ENCODE measurements at regions not wholly inside any gene's neighbourhood (a gene's known extent, or its start where the extent isn't known, plus 50 kb on each side); places are given as distances from the start of the nearest gene placed in this dataset.

DNA sequence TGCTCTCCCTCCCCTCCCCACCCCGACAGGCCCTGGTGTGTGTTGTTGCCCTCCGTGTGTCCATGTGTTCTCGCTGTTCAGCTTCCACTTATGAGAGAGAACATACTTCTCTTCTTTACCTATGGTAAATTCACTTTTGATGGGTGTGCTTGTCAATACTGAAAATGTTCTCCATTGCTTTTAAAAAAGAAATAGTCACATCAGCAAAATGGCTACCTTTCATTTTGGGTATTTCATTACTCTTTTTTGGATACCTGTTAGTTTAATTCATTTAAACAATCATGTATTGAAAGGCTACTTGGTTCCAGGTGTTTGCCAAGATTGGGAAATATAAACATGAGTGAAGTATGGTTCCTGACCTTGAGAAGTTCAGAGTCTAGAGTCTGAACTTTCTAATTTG lies 107.4 kb upstream of the PITX2 start:
- Histone ChIP-seq H3K4me1 (ENCODE audit: control insufficient read depth, low read depth, low read length) (no peaks in the 10 kb centered on the region), H3K9ac (ENCODE audit: low read length) (no peak overlapping the region), H3K27ac (ENCODE audit: low read length) (no peak overlapping the region), H3K36me3 (ENCODE audit: control insufficient read depth, low read depth, low read length) (no peaks in the 10 kb centered on the region), H3K9me3 (ENCODE audit: control insufficient read depth, low read depth, low read length) (no peaks in the 10 kb centered on the region), H3K27me3 (ENCODE audit: control insufficient read depth, insufficient read depth, low read length) (no peaks in the 10 kb centered on the region), H3K4me3 (ENCODE audit: low read length) (no peak overlapping the region)

DNA sequence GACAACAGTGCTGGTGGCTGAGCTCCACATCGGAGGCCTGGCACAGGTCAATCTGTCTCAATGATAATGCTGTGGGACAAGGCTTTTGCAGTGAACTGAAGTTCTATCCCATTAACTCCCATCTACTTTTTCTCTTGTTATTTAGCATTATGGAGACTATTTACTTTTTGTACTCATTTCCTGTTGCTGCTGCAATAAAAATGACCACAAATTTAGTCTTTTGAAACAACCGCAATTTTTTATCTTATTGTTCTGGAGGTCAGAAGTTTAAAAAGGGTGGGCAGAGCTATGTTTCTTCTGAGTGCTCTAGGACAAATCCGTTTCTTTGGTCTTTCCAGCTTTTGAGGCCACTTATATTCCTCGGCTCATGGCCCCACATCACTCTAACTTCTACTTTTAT lies 111.0 kb upstream of the PITX2 start:
- Histone ChIP-seq H3K4me3 (ENCODE audit: low read length) (no peak overlapping the region), H3K9me3 (ENCODE audit: control insufficient read depth, low read depth, low read length) (no peaks in the 10 kb centered on the region), H3K9ac (ENCODE audit: low read length) (no peak overlapping the region), H3K36me3 (ENCODE audit: control insufficient read depth, low read depth, low read length) (no peaks in the 10 kb centered on the region), H3K27ac (ENCODE audit: low read length) (no peak overlapping the region), H3K4me1 (ENCODE audit: control insufficient read depth, low read depth, low read length) (no peaks in the 10 kb centered on the region), H3K27me3 (ENCODE audit: control insufficient read depth, insufficient read depth, low read length) (no peaks in the 10 kb centered on the region)

DNA sequence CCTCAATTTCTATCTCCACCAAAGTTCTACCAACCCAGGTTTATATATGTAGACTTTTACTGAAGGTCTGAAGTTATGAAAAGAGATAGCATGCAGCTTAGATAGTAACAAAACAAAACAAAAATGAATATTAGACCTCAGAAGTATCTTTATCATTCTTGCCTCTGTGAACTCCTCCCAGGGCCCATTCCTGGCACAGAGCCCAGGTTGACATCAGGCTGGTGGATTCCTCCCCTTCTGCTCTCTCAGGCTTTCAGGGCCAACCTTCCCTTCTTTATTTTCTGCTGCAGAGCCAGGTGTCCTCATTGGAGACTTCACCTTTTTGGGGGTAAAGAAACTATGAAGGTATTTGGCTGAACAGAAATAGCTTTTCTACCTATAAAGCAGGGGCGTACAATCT lies 112.8 kb upstream of the PITX2 start:
- no peaks in the 10 kb centered on the region for H3K9me3 ChIP-seq (ENCODE audit: control insufficient read depth, low read depth, low read length)
- no peak overlapping the region for H3K27ac ChIP-seq (ENCODE audit: low read length)
- H3K36me3 ChIP-seq (ENCODE audit: control insufficient read depth, low read depth, low read length), result no peaks in the 10 kb centered on the region
- H3K27me3 ChIP-seq (ENCODE audit: control insufficient read depth, insufficient read depth, low read length), result no peaks in the 10 kb centered on the region
- H3K4me3 ChIP-seq (ENCODE audit: low read length), result no peak overlapping the region
- no peaks in the 10 kb centered on the region for H3K4me1 ChIP-seq (ENCODE audit: control insufficient read depth, low read depth, low read length)
- H3K9ac ChIP-seq (ENCODE audit: low read length), result no peak overlapping the region

DNA sequence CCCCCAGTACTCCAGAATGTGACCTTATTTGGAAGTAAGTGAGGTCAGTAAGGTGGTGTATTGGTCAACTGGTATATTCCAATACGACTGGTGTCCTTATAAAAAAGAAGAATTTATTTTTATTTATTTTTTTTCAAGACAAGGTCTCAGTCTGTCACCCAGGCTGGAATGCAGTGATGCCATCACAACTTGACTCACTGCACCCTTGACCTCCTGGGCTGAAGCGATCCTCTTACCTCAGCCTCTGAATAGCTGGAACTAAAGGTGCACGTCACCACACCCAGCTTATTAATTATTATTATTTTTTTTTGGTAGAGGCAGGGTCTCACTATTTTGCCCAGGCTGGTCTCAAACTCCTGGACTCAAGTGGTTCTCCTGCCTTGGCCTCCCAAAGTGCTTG lies 115.1 kb upstream of the PITX2 start:
- no peaks in the 10 kb centered on the region for H3K36me3 ChIP-seq (ENCODE audit: control insufficient read depth, low read depth, low read length)
- H3K9me3 ChIP-seq (ENCODE audit: control insufficient read depth, low read depth, low read length), result no peaks in the 10 kb centered on the region
- no peak overlapping the region for H3K4me3 ChIP-seq (ENCODE audit: low read length)
- no peaks in the 10 kb centered on the region for H3K4me1 ChIP-seq (ENCODE audit: control insufficient read depth, low read depth, low read length)
- no peaks in the 10 kb centered on the region for H3K27me3 ChIP-seq (ENCODE audit: control insufficient read depth, insufficient read depth, low read length)
- no peak overlapping the region for H3K27ac ChIP-seq (ENCODE audit: low read length)
- no peak overlapping the region for H3K9ac ChIP-seq (ENCODE audit: low read length)

DNA sequence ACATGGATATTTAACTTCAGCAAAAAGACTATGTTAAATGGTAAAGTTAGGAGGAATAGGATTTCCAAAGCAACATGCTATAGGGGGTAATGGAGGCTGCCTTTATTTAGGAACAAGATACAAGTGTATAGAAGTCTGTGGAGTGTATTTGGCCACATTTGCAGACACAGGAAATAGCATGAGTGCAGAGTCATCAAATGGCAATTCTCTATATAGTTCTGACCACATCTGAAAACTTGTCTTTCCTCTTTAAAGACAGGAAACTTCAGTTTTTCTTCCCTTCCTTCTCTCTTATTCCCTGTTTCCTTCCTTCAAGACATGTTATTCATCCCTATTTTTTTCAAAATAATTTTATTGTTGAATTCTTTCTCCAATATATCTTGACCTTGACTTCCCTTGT lies 119.3 kb upstream of the PITX2 start:
- no peaks in the 10 kb centered on the region for H3K4me1 ChIP-seq (ENCODE audit: control insufficient read depth, low read depth, low read length)
- H3K9me3 ChIP-seq (ENCODE audit: control insufficient read depth, low read depth, low read length), result no peaks in the 10 kb centered on the region
- H3K36me3 ChIP-seq (ENCODE audit: control insufficient read depth, low read depth, low read length), result no peaks in the 10 kb centered on the region
- H3K9ac ChIP-seq (ENCODE audit: low read length), result no peak overlapping the region
- H3K27me3 ChIP-seq (ENCODE audit: control insufficient read depth, insufficient read depth, low read length), result no peaks in the 10 kb centered on the region
- no peak overlapping the region for H3K4me3 ChIP-seq (ENCODE audit: low read length)
- no peak overlapping the region for H3K27ac ChIP-seq (ENCODE audit: low read length)

DNA sequence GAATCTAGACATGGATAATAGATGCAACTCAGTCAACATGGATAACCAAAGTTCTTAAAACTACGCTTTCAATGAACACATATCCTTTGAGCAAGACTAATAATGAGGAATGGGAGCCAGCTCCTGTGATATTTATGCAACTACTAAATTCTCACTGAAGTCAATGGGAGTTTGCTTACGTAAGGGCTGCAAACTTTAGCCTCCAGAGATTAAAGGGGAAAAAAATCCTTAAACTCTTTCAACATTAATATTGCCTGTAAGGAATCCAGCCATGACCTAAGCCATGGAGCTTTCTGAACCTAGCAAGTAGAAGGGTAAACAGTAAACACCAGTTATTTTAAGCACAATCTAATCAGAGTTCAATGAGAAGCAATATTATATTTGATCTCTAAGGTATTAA lies 125.2 kb upstream of the PITX2 start:
- Histone ChIP-seq H3K27me3 (ENCODE audit: control insufficient read depth, insufficient read depth, low read length) (no peaks in the 10 kb centered on the region), H3K9me3 (ENCODE audit: control insufficient read depth, low read depth, low read length) (no peaks in the 10 kb centered on the region), H3K27ac (ENCODE audit: low read length) (no peak overlapping the region), H3K4me1 (ENCODE audit: control insufficient read depth, low read depth, low read length) (no peaks in the 10 kb centered on the region), H3K9ac (ENCODE audit: low read length) (no peak overlapping the region), H3K4me3 (ENCODE audit: low read length) (no peak overlapping the region), H3K36me3 (ENCODE audit: control insufficient read depth, low read depth, low read length) (no peaks in the 10 kb centered on the region)

DNA sequence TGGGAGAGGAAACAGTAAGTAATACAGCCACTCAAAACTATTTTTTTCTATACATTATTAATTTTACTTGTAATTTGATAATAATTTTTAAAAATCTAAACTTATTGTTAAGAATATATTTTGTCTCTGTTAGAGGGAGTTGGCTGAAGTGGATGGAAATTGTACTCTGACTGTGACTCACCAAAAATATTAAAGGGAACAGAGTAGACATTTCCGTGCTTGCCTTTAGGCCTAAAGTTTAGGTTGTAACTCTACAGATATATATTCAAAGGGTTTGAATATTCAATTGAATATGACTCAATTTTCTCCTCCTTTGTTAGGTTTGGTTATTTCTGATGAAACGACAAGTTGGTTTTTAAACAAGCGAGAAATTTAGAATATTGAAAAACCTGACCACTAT lies 128.3 kb upstream of the PITX2 start:
- no peaks in the 10 kb centered on the region for H3K36me3 ChIP-seq (ENCODE audit: control insufficient read depth, low read depth, low read length)

DNA sequence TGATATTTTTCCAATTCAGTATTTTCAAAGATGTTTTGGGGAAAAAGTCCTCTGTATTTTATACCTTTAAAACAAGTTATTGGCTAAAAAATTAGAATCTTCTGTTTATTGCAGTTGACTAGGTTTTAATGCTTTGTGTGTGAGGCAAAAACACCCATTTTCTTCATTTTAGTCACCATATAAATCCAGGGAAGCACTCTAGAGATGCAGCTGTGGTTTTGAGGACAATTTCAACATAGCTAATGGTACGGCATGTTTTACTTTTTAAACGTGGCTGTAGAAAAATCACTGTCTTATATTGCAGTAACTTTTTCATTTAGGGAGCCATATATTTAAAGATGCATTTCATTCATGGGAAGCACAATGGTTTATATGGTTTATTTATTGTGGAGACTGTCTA lies 129.1 kb upstream of the PITX2 start:
- no peaks in the 10 kb centered on the region for H3K4me1 ChIP-seq (ENCODE audit: control insufficient read depth, low read depth, low read length)
- no peaks in the 10 kb centered on the region for H3K36me3 ChIP-seq (ENCODE audit: control insufficient read depth, low read depth, low read length)
- no peaks in the 10 kb centered on the region for H3K27me3 ChIP-seq (ENCODE audit: control insufficient read depth, insufficient read depth, low read length)

More for the DNA sequence above, 128.3 kb upstream of the PITX2 start:
- no peak overlapping the region for H3K4me3 ChIP-seq (ENCODE audit: low read length)
- no peaks in the 10 kb centered on the region for H3K27me3 ChIP-seq (ENCODE audit: control insufficient read depth, insufficient read depth, low read length)
- no peak overlapping the region for H3K27ac ChIP-seq (ENCODE audit: low read length)
- no peak overlapping the region for H3K9ac ChIP-seq (ENCODE audit: low read length)
- no peaks in the 10 kb centered on the region for H3K9me3 ChIP-seq (ENCODE audit: control insufficient read depth, low read depth, low read length)
- H3K4me1 ChIP-seq (ENCODE audit: control insufficient read depth, low read depth, low read length), result no peaks in the 10 kb centered on the region

DNA sequence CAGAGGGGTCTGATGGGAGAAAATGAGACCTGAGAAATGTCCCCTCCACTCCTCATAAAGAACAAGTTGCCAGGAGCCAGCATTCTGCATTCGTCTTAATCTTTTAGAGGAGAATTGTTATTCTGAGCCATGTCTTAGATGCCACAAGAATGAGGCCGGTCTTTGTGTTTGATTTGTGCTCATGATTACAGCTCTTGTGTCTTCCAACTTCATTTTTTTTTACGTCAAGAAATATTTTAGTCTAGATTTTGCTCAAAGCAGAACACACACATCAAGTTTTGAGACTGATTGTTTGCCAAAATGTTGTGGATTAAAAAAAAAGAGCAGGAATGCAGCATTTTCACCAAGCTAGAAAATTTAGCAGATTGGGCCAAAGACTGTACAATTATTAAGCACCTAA lies 130.6 kb upstream of the PITX2 start:
- Histone ChIP-seq H3K27me3 (ENCODE audit: control insufficient read depth, insufficient read depth, low read length) (no peaks in the 10 kb centered on the region), H3K36me3 (ENCODE audit: control insufficient read depth, low read depth, low read length) (no peaks in the 10 kb centered on the region), H3K4me1 (ENCODE audit: control insufficient read depth, low read depth, low read length) (no peaks in the 10 kb centered on the region), H3K27ac (ENCODE audit: low read length) (no peak overlapping the region), H3K9ac (ENCODE audit: low read length) (no peak overlapping the region), H3K4me3 (ENCODE audit: low read length) (no peak overlapping the region), H3K9me3 (ENCODE audit: control insufficient read depth, low read depth, low read length) (no peaks in the 10 kb centered on the region)

More for the DNA sequence above, 129.1 kb upstream of the PITX2 start:
- no peaks in the 10 kb centered on the region for H3K9me3 ChIP-seq (ENCODE audit: control insufficient read depth, low read depth, low read length)
- H3K27ac ChIP-seq (ENCODE audit: low read length), result no peak overlapping the region
- no peak overlapping the region for H3K4me3 ChIP-seq (ENCODE audit: low read length)
- no peak overlapping the region for H3K9ac ChIP-seq (ENCODE audit: low read length)

DNA sequence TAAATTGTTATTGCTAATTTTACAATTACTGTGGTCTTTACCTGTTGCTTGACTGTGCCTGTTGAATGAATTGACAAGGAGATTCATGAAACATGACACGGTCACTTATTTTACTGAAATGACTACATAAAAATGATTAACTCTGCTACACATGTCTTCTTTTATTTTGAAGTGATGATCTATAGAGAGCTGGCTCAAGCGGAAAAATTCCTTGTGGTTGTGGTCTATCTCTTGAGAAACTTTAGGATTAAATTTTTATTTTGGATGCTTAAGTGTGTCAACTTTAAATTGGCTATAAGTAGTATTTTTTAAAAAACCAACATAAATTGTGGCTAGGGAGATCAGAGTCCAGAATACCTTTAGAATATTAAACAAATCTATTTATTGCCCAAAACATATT lies 131.8 kb upstream of the PITX2 start:
- H3K9me3 ChIP-seq (ENCODE audit: control insufficient read depth, low read depth, low read length), result no peaks in the 10 kb centered on the region
- no peaks in the 10 kb centered on the region for H3K4me1 ChIP-seq (ENCODE audit: control insufficient read depth, low read depth, low read length)
- no peak overlapping the region for H3K9ac ChIP-seq (ENCODE audit: low read length)
- no peaks in the 10 kb centered on the region for H3K36me3 ChIP-seq (ENCODE audit: control insufficient read depth, low read depth, low read length)
- no peaks in the 10 kb centered on the region for H3K27me3 ChIP-seq (ENCODE audit: control insufficient read depth, insufficient read depth, low read length)
- no peak overlapping the region for H3K27ac ChIP-seq (ENCODE audit: low read length)
- no peak overlapping the region for H3K4me3 ChIP-seq (ENCODE audit: low read length)

DNA sequence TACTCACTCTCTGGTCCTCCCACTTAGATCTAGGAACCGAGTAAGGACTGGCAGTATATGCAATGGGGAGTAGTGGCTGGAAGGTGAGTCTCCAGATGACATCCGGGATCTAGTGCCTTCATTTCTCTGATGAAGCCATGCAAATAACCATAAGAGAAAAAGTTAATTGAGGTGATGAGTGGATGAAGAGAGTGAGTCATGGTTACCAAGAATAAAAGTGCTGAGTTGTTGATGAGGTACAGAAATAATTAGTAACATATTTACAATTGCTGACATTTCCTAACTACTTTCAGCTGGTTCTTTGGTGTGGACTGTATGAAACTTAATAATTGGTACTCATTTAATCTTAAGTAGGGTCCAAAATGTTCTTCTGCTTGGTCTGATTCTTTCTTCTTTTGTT lies 146.7 kb upstream of the PITX2 start:
- Histone ChIP-seq H3K27ac (ENCODE audit: low read length) (no peak overlapping the region), H3K4me3 (ENCODE audit: low read length) (no peak overlapping the region), H3K4me1 (ENCODE audit: control insufficient read depth, low read depth, low read length) (no peaks in the 10 kb centered on the region), H3K9me3 (ENCODE audit: control insufficient read depth, low read depth, low read length) (no peaks in the 10 kb centered on the region), H3K36me3 (ENCODE audit: control insufficient read depth, low read depth, low read length) (no peaks in the 10 kb centered on the region), H3K27me3 (ENCODE audit: control insufficient read depth, insufficient read depth, low read length) (no peaks in the 10 kb centered on the region), H3K9ac (ENCODE audit: low read length) (no peak overlapping the region)

DNA sequence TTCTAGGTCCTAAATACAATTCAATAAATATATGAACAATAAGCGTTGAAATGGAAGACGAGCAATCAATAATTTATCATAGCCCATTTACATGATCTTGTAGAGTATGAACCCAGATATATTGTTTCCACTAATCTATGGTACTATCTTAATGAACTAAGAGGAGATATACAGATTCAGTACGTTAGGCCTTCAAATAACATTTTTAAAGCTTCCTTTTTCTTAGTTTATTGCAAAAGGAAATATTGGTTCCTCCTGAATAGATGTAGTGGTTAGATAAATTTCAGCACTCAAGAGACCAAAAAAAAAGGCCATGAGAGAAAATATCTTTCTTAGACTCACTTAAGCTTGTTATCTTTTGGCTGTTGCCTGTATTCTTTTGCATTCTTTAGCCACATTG lies 147.5 kb upstream of the PITX2 start:
- Histone ChIP-seq H3K9me3 (ENCODE audit: control insufficient read depth, low read depth, low read length) (no peaks in the 10 kb centered on the region), H3K4me1 (ENCODE audit: control insufficient read depth, low read depth, low read length) (no peaks in the 10 kb centered on the region), H3K36me3 (ENCODE audit: control insufficient read depth, low read depth, low read length) (no peaks in the 10 kb centered on the region), H3K27me3 (ENCODE audit: control insufficient read depth, insufficient read depth, low read length) (no peaks in the 10 kb centered on the region), H3K27ac (ENCODE audit: low read length) (no peak overlapping the region), H3K4me3 (ENCODE audit: low read length) (no peak overlapping the region), H3K9ac (ENCODE audit: low read length) (no peak overlapping the region)

DNA sequence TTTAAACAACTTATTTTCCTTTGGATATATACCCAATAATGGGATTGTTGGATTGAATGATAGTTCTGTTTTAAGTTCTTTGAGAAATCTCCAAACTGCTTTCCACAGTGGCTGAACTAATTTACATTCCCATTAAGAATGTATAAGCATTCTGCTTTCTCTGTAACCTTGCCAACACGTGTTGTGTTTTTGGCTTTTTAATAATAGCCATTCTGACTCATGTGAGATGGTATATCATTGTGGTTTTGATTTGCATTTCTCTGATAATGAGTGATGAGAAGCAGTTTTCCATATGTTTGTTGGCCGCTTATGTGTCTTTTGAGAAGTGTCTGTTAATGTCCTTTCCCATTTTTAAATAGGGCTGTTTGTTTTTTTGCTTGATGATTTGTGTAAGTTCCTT lies 155.6 kb upstream of the PITX2 start:
- Histone ChIP-seq H3K4me1 (ENCODE audit: control insufficient read depth, low read depth, low read length) (no peaks in the 10 kb centered on the region), H3K4me3 (ENCODE audit: low read length) (no peak overlapping the region), H3K9ac (ENCODE audit: low read length) (no peak overlapping the region), H3K9me3 (ENCODE audit: control insufficient read depth, low read depth, low read length) (no peaks in the 10 kb centered on the region), H3K27me3 (ENCODE audit: control insufficient read depth, insufficient read depth, low read length) (no peaks in the 10 kb centered on the region), H3K27ac (ENCODE audit: low read length) (no peak overlapping the region), H3K36me3 (ENCODE audit: control insufficient read depth, low read depth, low read length) (no peaks in the 10 kb centered on the region)
